Peyer's patch (tissue), 4 donors: ENCODE measurements at regions not wholly inside any gene's neighbourhood (a gene's known extent, or its start where the extent isn't known, plus 50 kb on each side); places are given as distances from the start of the nearest gene placed in this dataset.
"Not testable (repeated sequence)": the region's sequence is repeated elsewhere in the genome, so short reads cannot be mapped to it uniquely, and the experiment has no call there.

ENCODE experiments used
- POLR2A ChIP-seq, 2 donors: fragments of 450-650 bp; IDR thresholded peaks; one replicate each; pipeline ENCODE4 v1.5.1; 2017; ENCODE audit warnings: antibody characterized with exemption in 2 of 2, mild to moderate bottlenecking in 2 of 2, moderate library complexity in 2 of 2
- TF ChIP-seq, protein P1 (sequence below), 6 experiments: fragments of 450-650 bp in 4 of 6; fragments of 200-600 bp in 2 of 6; sonication (generic) in 1 of 6; IDR thresholded peaks; one replicate each; pipeline ENCODE4 v1.5.1; 2017 to 2019; ENCODE audit warnings: antibody characterized with exemption in 6 of 6, mild to moderate bottlenecking in 3 of 6, moderate library complexity in 1 of 6

DNA sequence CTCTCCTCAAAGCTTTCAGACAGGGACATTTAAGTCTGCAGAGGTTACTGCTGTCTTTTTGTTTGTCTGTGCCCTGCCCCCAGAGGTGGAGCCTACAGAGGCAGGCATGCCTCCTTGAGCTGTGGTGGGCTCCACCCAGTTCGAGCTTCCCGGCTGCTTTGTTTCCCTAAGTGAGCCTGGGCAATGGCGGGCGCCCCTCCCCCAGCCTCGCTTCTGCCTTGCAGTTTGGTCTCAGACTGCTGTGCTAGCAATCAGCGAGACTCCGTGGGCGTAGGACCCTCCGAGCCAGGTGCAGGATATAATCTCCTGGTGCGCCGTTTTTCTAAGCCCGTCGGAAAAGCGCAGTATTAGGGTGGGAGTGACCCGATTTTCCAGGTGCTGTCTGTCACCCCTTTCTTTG, 78.7 kb downstream of the DYNAP start:
- TF ChIP-seq POLR2A (IDR thresholded peaks at IDR 0.05): not testable (repeated sequence)
- TF ChIP-seq, protein P1, sequence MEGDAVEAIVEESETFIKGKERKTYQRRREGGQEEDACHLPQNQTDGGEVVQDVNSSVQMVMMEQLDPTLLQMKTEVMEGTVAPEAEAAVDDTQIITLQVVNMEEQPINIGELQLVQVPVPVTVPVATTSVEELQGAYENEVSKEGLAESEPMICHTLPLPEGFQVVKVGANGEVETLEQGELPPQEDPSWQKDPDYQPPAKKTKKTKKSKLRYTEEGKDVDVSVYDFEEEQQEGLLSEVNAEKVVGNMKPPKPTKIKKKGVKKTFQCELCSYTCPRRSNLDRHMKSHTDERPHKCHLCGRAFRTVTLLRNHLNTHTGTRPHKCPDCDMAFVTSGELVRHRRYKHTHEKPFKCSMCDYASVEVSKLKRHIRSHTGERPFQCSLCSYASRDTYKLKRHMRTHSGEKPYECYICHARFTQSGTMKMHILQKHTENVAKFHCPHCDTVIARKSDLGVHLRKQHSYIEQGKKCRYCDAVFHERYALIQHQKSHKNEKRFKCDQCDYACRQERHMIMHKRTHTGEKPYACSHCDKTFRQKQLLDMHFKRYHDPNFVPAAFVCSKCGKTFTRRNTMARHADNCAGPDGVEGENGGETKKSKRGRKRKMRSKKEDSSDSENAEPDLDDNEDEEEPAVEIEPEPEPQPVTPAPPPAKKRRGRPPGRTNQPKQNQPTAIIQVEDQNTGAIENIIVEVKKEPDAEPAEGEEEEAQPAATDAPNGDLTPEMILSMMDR (IDR thresholded peaks at IDR 0.05): not testable (repeated sequence)
